Natural killer cell (primary cell): ENCODE measurements at regions not wholly inside any gene's neighbourhood (a gene's known extent, or its start where the extent isn't known, plus 50 kb on each side); places are given as distances from the start of the nearest gene placed in this dataset.

Source experiments
- ATAC-seq, 3 donors: fragments of 150-1000 bp in 2 of 3; fragments of 200-7000 bp in 1 of 3; cut with Tn5 transposase; 1 replicate in 1 of 3; 2 replicates in 2 of 3; pipeline ENCODE4 v1.10.0; 2021; ENCODE audit warnings: mild to moderate bottlenecking in 2 of 3, moderate library complexity in 2 of 3
- DNase-seq, 2 donors: peaks; one replicate each; pipeline versions ENCODE4 v3.0.0 to v3.0.0-alpha.2; 2013 to 2021; ENCODE audit warnings: mixed read lengths in 1 of 2
- H3K27ac ChIP-seq: one replicate; pipeline ENCODE4 v1.5.1; 2013; ENCODE audit warnings: mild to moderate bottlenecking, low read length
- H3K27me3 ChIP-seq: one replicate; pipeline ENCODE4 v1.6.1; 2013; ENCODE audit warnings: low read length; ENCODE audit not compliant: control insufficient read depth, insufficient read depth
- H3K36me3 ChIP-seq: one replicate; pipeline ENCODE4 v1.6.1; 2013; ENCODE audit warnings: low read length; ENCODE audit not compliant: control insufficient read depth, insufficient read depth
- H3K4me1 ChIP-seq: one replicate; pipeline ENCODE4 v1.6.1; 2013; ENCODE audit warnings: low read length; ENCODE audit not compliant: control insufficient read depth, insufficient read depth
- H3K4me3 ChIP-seq: one replicate; pipeline ENCODE4 v1.5.1; 2013; ENCODE audit warnings: low read length
- H3K9me3 ChIP-seq: one replicate; pipeline ENCODE4 v1.6.1; 2013; ENCODE audit warnings: low read length; ENCODE audit not compliant: control insufficient read depth, insufficient read depth
- H3K27ac Mint-ChIP-seq, 2 donors: one replicate each; pipeline ENCODE4 v1.8.0; 2022; ENCODE audit warnings: mild to moderate bottlenecking in 2 of 2, mixed read lengths in 2 of 2, moderate library complexity in 1 of 2
- H3K27me3 Mint-ChIP-seq, 2 donors: one replicate each; pipeline ENCODE4 v1.8.0; 2022; ENCODE audit warnings: low read depth in 2 of 2, mixed read lengths in 2 of 2
- H3K36me3 Mint-ChIP-seq: one replicate; pipeline ENCODE4 v1.8.0; 2022; ENCODE audit warnings: mixed read lengths
- H3K4me1 Mint-ChIP-seq, 2 donors: one replicate each; pipeline ENCODE4 v1.8.0; 2022; ENCODE audit warnings: mixed read lengths in 2 of 2
- H3K4me3 Mint-ChIP-seq: one replicate; pipeline ENCODE4 v1.8.0; 2022; ENCODE audit warnings: mild to moderate bottlenecking, moderate library complexity, mixed read lengths
- H3K9me3 Mint-ChIP-seq, 2 donors: one replicate each; pipeline ENCODE4 v1.8.0; 2022; ENCODE audit warnings: mixed read lengths in 2 of 2
- CTCF ChIP-seq: fragments of 200-600 bp; IDR thresholded peaks from one replicate; pipeline ENCODE4 v1.8.0; 2022; ENCODE audit warnings: antibody characterized with exemption
- WGBS: methylation state at CpG from one replicate; pipeline ENCODE4 v1.1.7; 2013; ENCODE audit warnings: missing lambda C conversion rate; ENCODE audit not compliant: insufficient coverage; 5-methylcytosine and 5-hydroxymethylcytosine counted together
- intact Hi-C: fragments of 100-400 bp; cut with micrococcal nuclease; formaldehyde crosslinking; loops from one replicate; pipeline ENCODE4 v1.14.2; 2022

- intact Hi-C loops = no loop called here
- no CpG with 5 or more reads among the region's 1 CpG for WGBS
- ATAC-seq = no peak
- Histone ChIP-seq H3K4me3 (no peak overlapping the region), H3K27me3 (no peaks in the 10 kb centered on the region), H3K4me1 (no peaks in the 10 kb centered on the region), H3K36me3 (no peaks in the 10 kb centered on the region), H3K27ac (no peak overlapping the region), H3K9me3 (no peaks in the 10 kb centered on the region)
- no peak for DNase-seq
- Mint-ChIP-seq H3K4me1 (no peaks in the 10 kb centered on the region), H3K4me3 (no peak overlapping the region), H3K9me3 (peaks cover 0 to 8% of the 10 kb centered on the region in 2 donors), H3K27me3 (no peaks in the 10 kb centered on the region), H3K36me3 (no peaks in the 10 kb centered on the region), H3K27ac (no peak overlapping the region)
- no peak for TF ChIP-seq CTCF
These were observed 1134.3 kb downstream of the SLITRK1 start for GRCh38 chr13:82747958-82748357.

GRCh38 chr13:82747291-82747690 lies 1135.0 kb downstream of the SLITRK1 start:
- no peaks in the 10 kb centered on the region for H3K27me3 Mint-ChIP-seq
- intact Hi-C loops = no loop called here
- 55% methylated on average over 1 of the region's 1 CpG for whole genome bisulfite sequencing

GRCh38 chr13:82740442-82740841 lies 1141.8 kb downstream of the SLITRK1 start:
- Mint-ChIP-seq H3K27me3 (no peaks in the 10 kb centered on the region), H3K36me3 (peaks cover 10% of the 10 kb centered on the region), H3K27ac (no peak overlapping the region), H3K4me1 (no peaks in the 10 kb centered on the region), H3K9me3 (peaks cover 9 to 21% of the 10 kb centered on the region in 2 donors), H3K4me3 (no peak overlapping the region)
- H3K9me3 ChIP-seq = peaks cover 11% of the 10 kb centered on the region
- no peaks in the 10 kb centered on the region for H3K27me3 ChIP-seq
- DNase-seq (no peak), ATAC-seq (no peak)
- TF ChIP-seq CTCF = no peak
- H3K27ac ChIP-seq = no peak overlapping the region
- H3K4me3 ChIP-seq = no peak overlapping the region
- 95% methylated on average over 4 of the region's 4 CpGs for WGBS
- no peaks in the 10 kb centered on the region for H3K4me1 ChIP-seq
- intact Hi-C loops = no loop called here
- no peaks in the 10 kb centered on the region for H3K36me3 ChIP-seq

More at GRCh38 chr13:82747291-82747690, 1135.0 kb downstream of the SLITRK1 start:
- H3K4me3 ChIP-seq = no peak overlapping the region
- Mint-ChIP-seq H3K9me3 (peaks cover 0 to 8% of the 10 kb centered on the region in 2 donors), H3K4me3 (no peak overlapping the region), H3K27ac (no peak overlapping the region), H3K4me1 (no peaks in the 10 kb centered on the region), H3K36me3 (no peaks in the 10 kb centered on the region)
- no peak overlapping the region for H3K27ac ChIP-seq
- no peak for TF ChIP-seq CTCF
- DNase-seq = no peak
- H3K4me1 ChIP-seq = no peaks in the 10 kb centered on the region
- H3K36me3 ChIP-seq = no peaks in the 10 kb centered on the region
- H3K27me3 ChIP-seq = no peaks in the 10 kb centered on the region
- no peak for ATAC-seq
- H3K9me3 ChIP-seq = no peaks in the 10 kb centered on the region

GRCh38 chr13:82739881-82740280 lies 1142.4 kb downstream of the SLITRK1 start:
- no peak for ATAC-seq
- 100% methylated on average over 1 of the region's 1 CpG for WGBS
- no peak for TF ChIP-seq CTCF
- no peak for DNase-seq
- intact Hi-C loops = no loop called here
- Mint-ChIP-seq H3K27me3 (no peaks in the 10 kb centered on the region), H3K9me3 (peaks cover 9 to 21% of the 10 kb centered on the region in 2 donors), H3K27ac (no peak overlapping the region), H3K4me3 (no peak overlapping the region), H3K4me1 (no peaks in the 10 kb centered on the region), H3K36me3 (peaks cover 10% of the 10 kb centered on the region)
- no peak overlapping the region for H3K27ac ChIP-seq
- H3K9me3 ChIP-seq = peaks cover 11% of the 10 kb centered on the region
- no peaks in the 10 kb centered on the region for H3K4me1 ChIP-seq
- no peaks in the 10 kb centered on the region for H3K27me3 ChIP-seq
- no peak overlapping the region for H3K4me3 ChIP-seq
- H3K36me3 ChIP-seq = no peaks in the 10 kb centered on the region
